Heart right ventricle (tissue), 16 donors: ENCODE measurements at regions not wholly inside any gene's neighbourhood (a gene's known extent, or its start where the extent isn't known, plus 50 kb on each side); places are given as distances from the start of the nearest gene placed in this dataset.
A peak's percentile ranks its signal among the peaks of the same experiment; 100 is the strongest.

Source experiments
- ATAC-seq, 8 donors: fragments of 200-7000 bp; cut with Tn5 transposase; one replicate each; pipeline ENCODE4 v1.9.1; 2020; ENCODE audit warnings: mild to moderate bottlenecking in 8 of 8, moderate library complexity in 8 of 8, moderate number of reproducible peaks in 1 of 8
- DNase-seq, 2 donors: peaks; one replicate each; pipeline ENCODE4 v3.0.0-alpha.2; 2020
- H3K27ac ChIP-seq, 10 donors: fragments of 200-600 bp; sonication (generic) in 2 of 10; one replicate each; pipeline versions ENCODE4 v1.5.0 to v1.8.0; 2020 to 2022; ENCODE audit warnings: mild to moderate bottlenecking in 3 of 10
- H3K27me3 ChIP-seq, 7 donors: fragments of 200-600 bp; one replicate each; pipeline ENCODE4 v1.8.0; 2021 to 2022; ENCODE audit warnings: mild to moderate bottlenecking in 2 of 7
- H3K36me3 ChIP-seq, 9 donors: fragments of 200-600 bp; sonication (generic) in 1 of 9; one replicate each; pipeline versions ENCODE4 v1.5.0 to v1.8.0; 2020 to 2022; ENCODE audit warnings: mild to moderate bottlenecking in 2 of 9
- H3K4me1 ChIP-seq, 9 donors: fragments of 200-600 bp; sonication (generic) in 1 of 9; one replicate each; pipeline versions ENCODE4 v1.5.0 to v1.8.0; 2020 to 2022; ENCODE audit warnings: mild to moderate bottlenecking in 4 of 9
- H3K4me3 ChIP-seq, 10 donors: fragments of 200-600 bp; sonication (generic) in 2 of 10; one replicate each; pipeline versions ENCODE4 v1.5.0 to v1.8.0; 2020 to 2022; ENCODE audit warnings: mild to moderate bottlenecking in 7 of 10, moderate library complexity in 2 of 10
- H3K9me3 ChIP-seq, 11 donors: fragments of 200-600 bp in 10 of 11; sonication (generic) in 2 of 11; one replicate each; pipeline versions ENCODE4 v1.5.0 to v1.8.0; 2013 to 2022; ENCODE audit warnings: mild to moderate bottlenecking in 2 of 11, control low read depth in 1 of 11, moderate library complexity in 1 of 11
- WGBS, 2 donors: extraction: QIAGEN DNeasy Blood & Tissue Kit; methylation state at CpG; one replicate each; pipeline ENCODE4 v1.1.7; 2013; ENCODE audit warnings: inconsistent platforms in 1 of 2; 5-methylcytosine and 5-hydroxymethylcytosine counted together
- intact Hi-C, 10 donors: fragments of 100-400 bp; cut with DNase I; formaldehyde crosslinking; loops; one replicate each; pipeline versions ENCODE4 v1.11.1 to v1.14.2; 2022
- TF ChIP-seq, protein P1 (sequence below), 9 donors: fragments of 200-600 bp; sonication (generic) in 2 of 9; IDR thresholded peaks; one replicate each; pipeline versions ENCODE4 v1.5.0 to v1.8.0; 2021 to 2022; ENCODE audit warnings: antibody characterized with exemption in 9 of 9, mild to moderate bottlenecking in 5 of 9, moderate library complexity in 1 of 9
- donor health status: Arrhythmogenic right ventricular cardiomyopathy.
- donor health status: ischemic (EF 13 %, LVEDD 7.1; RV severe dilation, severe dysfunction).
- donor health status: healthy with polysubstance abuse.
- donor health status: DM: no; HTN: yes; CAD: no.
- donor health status: DM: no; HTN: no; CAD: no.
- donor health status: ischemic (EF 25% LVEDD 6.9; RV normal size, moderate dysfunction).
- donor health status: ischemic (EF 25% LVEDD 5.7; RV mildly dilated, moderate dysfunction).
- donor health status: healthy.
- donor health status: DM: yes; HTN: yes; CAD: no.
- donor health status: Ischemic cardiomyopathy.
- donor health status: ischemic (EF 35%, LVEDD 5.7; RV mildly dilated, moderate dysfunction).
- donor health status: nonischemic (EF 11% LVEDD 7.7; RV severe dilation, severe dysfunction).
- donor health status: DM: yes; HTN: yes; CAD: no.
- donor health status: PGD.
- donor health status: ischemic (EF 29% LVEDD 5.4; RV normal size, mild dysfunction).
- donor health status: nonischemic (EF 23%, LVEDD 6.1; RV moderate dilation, normal function).

- no peaks in the 10 kb centered on the region for H3K9me3 ChIP-seq
- ATAC-seq, result peak in 5 of 8 donors; percentile 11 to 31 (median 15)
- peaks cover 0 to 35% (median 13%) of the 10 kb centered on the region in 9 donors for H3K4me1 ChIP-seq
- H3K27ac ChIP-seq, result peak overlapping the region in 9 of 10 donors; percentile 71 to 89 (median 79)
- TF ChIP-seq, protein P1, sequence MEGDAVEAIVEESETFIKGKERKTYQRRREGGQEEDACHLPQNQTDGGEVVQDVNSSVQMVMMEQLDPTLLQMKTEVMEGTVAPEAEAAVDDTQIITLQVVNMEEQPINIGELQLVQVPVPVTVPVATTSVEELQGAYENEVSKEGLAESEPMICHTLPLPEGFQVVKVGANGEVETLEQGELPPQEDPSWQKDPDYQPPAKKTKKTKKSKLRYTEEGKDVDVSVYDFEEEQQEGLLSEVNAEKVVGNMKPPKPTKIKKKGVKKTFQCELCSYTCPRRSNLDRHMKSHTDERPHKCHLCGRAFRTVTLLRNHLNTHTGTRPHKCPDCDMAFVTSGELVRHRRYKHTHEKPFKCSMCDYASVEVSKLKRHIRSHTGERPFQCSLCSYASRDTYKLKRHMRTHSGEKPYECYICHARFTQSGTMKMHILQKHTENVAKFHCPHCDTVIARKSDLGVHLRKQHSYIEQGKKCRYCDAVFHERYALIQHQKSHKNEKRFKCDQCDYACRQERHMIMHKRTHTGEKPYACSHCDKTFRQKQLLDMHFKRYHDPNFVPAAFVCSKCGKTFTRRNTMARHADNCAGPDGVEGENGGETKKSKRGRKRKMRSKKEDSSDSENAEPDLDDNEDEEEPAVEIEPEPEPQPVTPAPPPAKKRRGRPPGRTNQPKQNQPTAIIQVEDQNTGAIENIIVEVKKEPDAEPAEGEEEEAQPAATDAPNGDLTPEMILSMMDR (IDR thresholded peaks at IDR 0.05), result no peak
- intact Hi-C loops, result loop anchor here in 3 of 10 donors (5.0 to 10.0 kb wide), 3 partner anchors 68 to 95 kb away; no protein-coding TSS in a partner anchor
- H3K4me3 ChIP-seq, result no peak overlapping the region
- no peak for DNase-seq
- WGBS, 2 donors, result 50 to 68% methylated on average over 7 of the region's 7 CpGs
- H3K36me3 ChIP-seq, result no peaks in the 10 kb centered on the region
- no peaks in the 10 kb centered on the region for H3K27me3 ChIP-seq
Observed at GRCh38 chr14:34129927-34130552, 179.2 kb upstream of the EGLN3 start.

DNA sequence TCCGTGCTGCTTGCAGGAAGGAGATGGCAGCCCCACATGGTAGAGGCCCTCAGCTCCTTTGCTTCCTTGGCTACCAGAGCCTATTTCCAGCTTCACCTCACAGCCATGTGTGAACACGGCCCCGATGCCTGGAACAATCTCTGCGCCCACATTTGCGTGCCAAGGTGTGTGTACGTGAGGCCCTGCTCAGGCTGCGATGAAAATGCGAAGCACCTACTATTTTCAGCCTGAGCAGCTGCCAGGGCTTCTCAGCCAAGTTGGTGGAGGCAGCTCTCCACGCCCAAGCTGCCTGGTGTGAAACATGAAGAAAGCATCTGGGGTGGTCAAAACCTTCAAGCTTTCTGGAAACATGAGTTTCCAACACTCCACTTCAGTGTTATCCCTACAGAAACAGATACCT, 177.8 kb upstream of the EGLN3 start:
- intact Hi-C loops, result loop anchor here in 1 of 10 donors (5.0 kb wide), 1 partner anchor 66 kb away; no protein-coding TSS in a partner anchor
- Histone ChIP-seq H3K9me3 (no peaks in the 10 kb centered on the region), H3K36me3 (no peaks in the 10 kb centered on the region), H3K4me1 (peaks cover 0 to 35% (median 13%) of the 10 kb centered on the region in 9 donors), H3K4me3 (no peak overlapping the region), H3K27me3 (no peaks in the 10 kb centered on the region), H3K27ac (peak overlapping the region in 7 of 10 donors; percentile 8 to 89 (median 50))
- TF ChIP-seq, protein P1 (IDR thresholded peaks at IDR 0.05), result no peak
- ATAC-seq, result peak in 6 of 8 donors; percentile 21 to 73 (median 62)
- WGBS, 2 donors, result 55 to 63% methylated on average over 9 of the region's 9 CpGs
- DNase-seq, result peak; percentile 24 to 66

DNA sequence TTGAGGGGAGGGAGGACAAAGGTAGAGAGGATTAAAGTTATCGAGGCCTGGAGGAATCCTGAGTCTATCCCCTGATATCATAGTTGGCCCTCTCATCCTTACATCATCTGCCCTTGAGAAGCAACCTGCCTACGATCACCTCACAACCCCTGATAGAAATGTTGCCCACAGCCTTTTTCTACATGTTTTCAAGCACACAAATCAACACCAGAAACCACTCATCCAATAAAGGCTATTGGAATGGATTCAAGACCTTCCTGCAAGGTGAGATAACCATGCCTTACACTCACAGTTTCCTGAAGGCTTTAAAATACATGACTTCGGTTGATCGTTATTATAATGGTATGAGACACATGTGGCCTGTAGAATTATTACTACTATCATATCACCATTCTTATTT, 175.7 kb upstream of the EGLN3 start:
- TF ChIP-seq, protein P1 (IDR thresholded peaks at IDR 0.05), result no peak
- intact Hi-C loops, result loop anchor here in 1 of 10 donors (5.0 kb wide), 1 partner anchor 64 kb away; no protein-coding TSS in a partner anchor
- WGBS, 2 donors, result 69 to 72% methylated on average over 4 of the region's 4 CpGs

GRCh38 chr14:34124585-34124984, 173.7 kb upstream of the EGLN3 start:
- WGBS, 2 donors, result 72 to 77% methylated on average over 4 of the region's 4 CpGs
- H3K4me1 ChIP-seq, result peaks cover 0 to 20% (median under 1%) of the 10 kb centered on the region in 9 donors
- no peak for DNase-seq
- TF ChIP-seq, protein P1 (IDR thresholded peaks at IDR 0.05), result no peak
- no peak overlapping the region for H3K4me3 ChIP-seq
- H3K27me3 ChIP-seq, result no peaks in the 10 kb centered on the region
- intact Hi-C loops, result no loop called here
- H3K36me3 ChIP-seq, result no peaks in the 10 kb centered on the region
- no peaks in the 10 kb centered on the region for H3K9me3 ChIP-seq
- no peak for ATAC-seq
- no peak overlapping the region for H3K27ac ChIP-seq

More for the DNA sequence above, 175.7 kb upstream of the EGLN3 start:
- ATAC-seq (no peak), DNase-seq (no peak)
- Histone ChIP-seq H3K9me3 (no peaks in the 10 kb centered on the region), H3K4me3 (no peak overlapping the region), H3K27me3 (no peaks in the 10 kb centered on the region), H3K27ac (no peak overlapping the region), H3K36me3 (no peaks in the 10 kb centered on the region), H3K4me1 (peaks cover 0 to 33% (median 13%) of the 10 kb centered on the region in 9 donors)
